Neural progenitor cell (in vitro differentiated cells): ENCODE measurements at regions not wholly inside any gene's neighbourhood (a gene's known extent, or its start where the extent isn't known, plus 50 kb on each side); places are given as distances from the start of the nearest gene placed in this dataset.

Source experiments
- DNase-seq: peaks from one replicate; pipeline ENCODE4 v3.0.0-alpha.2; 2016; ENCODE audit warnings: low spot score
- H2AFZ ChIP-seq: fragments of 200-600 bp; sonication (generic); replicated peaks from 2 replicates; pipeline ENCODE4 v1.6.1; 2016; ENCODE audit warnings: antibody characterized with exemption
- H3F3A ChIP-seq: fragments of 200-600 bp; sonication (generic); 2 replicates; pipeline ENCODE4 v1.6.1; 2016; ENCODE audit warnings: antibody characterized with exemption, low read depth
- H3K27ac ChIP-seq: fragments of 200-600 bp; sonication (generic); 2 replicates; pipeline ENCODE4 v1.5.1; 2016; ENCODE audit warnings: mild to moderate bottlenecking
- H3K27me3 ChIP-seq: fragments of 200-600 bp; sonication (generic); 2 replicates; pipeline ENCODE4 v1.6.1; 2016; ENCODE audit warnings: mild to moderate bottlenecking, moderate library complexity
- H3K36me3 ChIP-seq: fragments of 200-600 bp; sonication (generic); 2 replicates; pipeline ENCODE4 v1.5.1; 2016
- H3K4me1 ChIP-seq: fragments of 200-600 bp; sonication (generic); 2 replicates; pipeline ENCODE4 v1.6.1; 2016; ENCODE audit warnings: mixed run types
- H3K4me2 ChIP-seq: fragments of 200-600 bp; sonication (generic); 2 replicates; pipeline ENCODE4 v1.6.1; 2016
- H3K4me3 ChIP-seq: fragments of 200-600 bp; sonication (generic); 2 replicates; pipeline ENCODE4 v1.5.1; 2016
- H3K79me2 ChIP-seq: fragments of 200-600 bp; sonication (generic); 2 replicates; pipeline ENCODE4 v1.6.1; 2016; ENCODE audit warnings: low read depth
- H3K9ac ChIP-seq: fragments of 200-600 bp; sonication (generic); 2 replicates; pipeline ENCODE4 v1.6.1; 2016
- H3K9me3 ChIP-seq: fragments of 200-600 bp; sonication (generic); 2 replicates; pipeline ENCODE4 v1.5.1; 2016; ENCODE audit warnings: low read depth
- H4K20me1 ChIP-seq: fragments of 200-600 bp; sonication (generic); 2 replicates; pipeline ENCODE4 v1.6.1; 2016; ENCODE audit warnings: low read depth
- H3K27ac Mint-ChIP-seq: 3 replicates; pipeline ENCODE4 v1.8.0; 2021; ENCODE audit warnings: mixed read lengths
- H3K27me3 Mint-ChIP-seq: 2 replicates; pipeline ENCODE4 v1.8.0; 2022; ENCODE audit warnings: low read depth, mild to moderate bottlenecking, inconsistent platforms, moderate library complexity, mixed read lengths; ENCODE audit not compliant: insufficient read depth
- H3K36me3 Mint-ChIP-seq: 3 replicates; pipeline ENCODE4 v1.8.0; 2021; ENCODE audit warnings: mixed read lengths
- H3K4me1 Mint-ChIP-seq: 3 replicates; pipeline ENCODE4 v1.8.0; 2021; ENCODE audit warnings: mixed read lengths
- H3K4me3 Mint-ChIP-seq: 3 replicates; pipeline ENCODE4 v1.8.0; 2021; ENCODE audit warnings: mild to moderate bottlenecking, moderate library complexity, mixed read lengths
- H3K9me3 Mint-ChIP-seq: 3 replicates; pipeline ENCODE4 v1.8.0; 2020; ENCODE audit warnings: mixed read lengths
- EZH2 ChIP-seq: fragments of 200-600 bp; sonication (generic); IDR thresholded peaks from 2 replicates; pipeline ENCODE4 v1.6.1; 2017; ENCODE audit warnings: antibody characterized with exemption, mild to moderate bottlenecking, moderate library complexity
- EZH2phosphoT487 ChIP-seq: fragments of 200-600 bp; sonication (generic); IDR thresholded peaks from 2 replicates; pipeline ENCODE4 v1.6.1; 2017; ENCODE audit warnings: antibody characterized with exemption
- TF ChIP-seq, protein P1 (sequence below): fragments of 200-600 bp; sonication (generic); IDR thresholded peaks from 2 replicates; pipeline ENCODE4 v1.5.1; 2017; ENCODE audit warnings: antibody characterized with exemption, mild to moderate bottlenecking

DNA sequence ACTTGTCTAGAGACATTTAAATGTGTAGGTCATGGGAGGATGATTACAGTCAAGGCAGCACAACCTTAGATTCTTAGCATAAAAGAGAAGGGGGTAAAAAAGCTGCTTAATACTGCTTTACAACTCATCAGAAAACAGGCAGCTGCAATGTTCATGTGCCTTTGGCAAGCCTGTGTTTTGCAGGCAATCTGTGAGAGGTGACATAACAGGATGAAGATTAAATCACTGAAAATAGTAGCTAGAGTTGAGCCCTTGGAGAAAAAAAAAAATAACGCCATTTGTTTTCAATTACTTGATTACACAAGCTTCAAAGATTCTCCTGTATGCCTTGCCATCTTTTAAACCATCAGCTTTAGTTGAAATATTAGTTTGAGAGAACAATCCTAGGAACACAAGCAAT, 847.6 kb upstream of the LCORL start:
- Mint-ChIP-seq H3K27ac (no peak overlapping the region), H3K36me3 (peaks cover 4% of the 10 kb centered on the region), H3K27me3 (no peaks in the 10 kb centered on the region), H3K9me3 (peaks cover 12% of the 10 kb centered on the region), H3K4me3 (no peak overlapping the region), H3K4me1 (peaks cover 11% of the 10 kb centered on the region)
- H3K9ac ChIP-seq: no peak overlapping the region
- H3K79me2 ChIP-seq: no peaks in the 10 kb centered on the region
- H3K27me3 ChIP-seq: no peaks in the 10 kb centered on the region
- no peak overlapping the region for H2AFZ ChIP-seq
- H3K4me1 ChIP-seq: no peaks in the 10 kb centered on the region
- H3K27ac ChIP-seq: no peak overlapping the region
- no peak overlapping the region for H3K4me3 ChIP-seq
- TF ChIP-seq EZH2 (no peak), EZH2phosphoT487 (no peak)
- TF ChIP-seq, protein P1, sequence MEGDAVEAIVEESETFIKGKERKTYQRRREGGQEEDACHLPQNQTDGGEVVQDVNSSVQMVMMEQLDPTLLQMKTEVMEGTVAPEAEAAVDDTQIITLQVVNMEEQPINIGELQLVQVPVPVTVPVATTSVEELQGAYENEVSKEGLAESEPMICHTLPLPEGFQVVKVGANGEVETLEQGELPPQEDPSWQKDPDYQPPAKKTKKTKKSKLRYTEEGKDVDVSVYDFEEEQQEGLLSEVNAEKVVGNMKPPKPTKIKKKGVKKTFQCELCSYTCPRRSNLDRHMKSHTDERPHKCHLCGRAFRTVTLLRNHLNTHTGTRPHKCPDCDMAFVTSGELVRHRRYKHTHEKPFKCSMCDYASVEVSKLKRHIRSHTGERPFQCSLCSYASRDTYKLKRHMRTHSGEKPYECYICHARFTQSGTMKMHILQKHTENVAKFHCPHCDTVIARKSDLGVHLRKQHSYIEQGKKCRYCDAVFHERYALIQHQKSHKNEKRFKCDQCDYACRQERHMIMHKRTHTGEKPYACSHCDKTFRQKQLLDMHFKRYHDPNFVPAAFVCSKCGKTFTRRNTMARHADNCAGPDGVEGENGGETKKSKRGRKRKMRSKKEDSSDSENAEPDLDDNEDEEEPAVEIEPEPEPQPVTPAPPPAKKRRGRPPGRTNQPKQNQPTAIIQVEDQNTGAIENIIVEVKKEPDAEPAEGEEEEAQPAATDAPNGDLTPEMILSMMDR: no peak
- no peak overlapping the region for H3K4me2 ChIP-seq
- H3F3A ChIP-seq: no peaks in the 10 kb centered on the region
- no peak for DNase-seq
- H4K20me1 ChIP-seq: no peaks in the 10 kb centered on the region
- H3K9me3 ChIP-seq: peaks cover 11% of the 10 kb centered on the region
- H3K36me3 ChIP-seq: no peaks in the 10 kb centered on the region

DNA sequence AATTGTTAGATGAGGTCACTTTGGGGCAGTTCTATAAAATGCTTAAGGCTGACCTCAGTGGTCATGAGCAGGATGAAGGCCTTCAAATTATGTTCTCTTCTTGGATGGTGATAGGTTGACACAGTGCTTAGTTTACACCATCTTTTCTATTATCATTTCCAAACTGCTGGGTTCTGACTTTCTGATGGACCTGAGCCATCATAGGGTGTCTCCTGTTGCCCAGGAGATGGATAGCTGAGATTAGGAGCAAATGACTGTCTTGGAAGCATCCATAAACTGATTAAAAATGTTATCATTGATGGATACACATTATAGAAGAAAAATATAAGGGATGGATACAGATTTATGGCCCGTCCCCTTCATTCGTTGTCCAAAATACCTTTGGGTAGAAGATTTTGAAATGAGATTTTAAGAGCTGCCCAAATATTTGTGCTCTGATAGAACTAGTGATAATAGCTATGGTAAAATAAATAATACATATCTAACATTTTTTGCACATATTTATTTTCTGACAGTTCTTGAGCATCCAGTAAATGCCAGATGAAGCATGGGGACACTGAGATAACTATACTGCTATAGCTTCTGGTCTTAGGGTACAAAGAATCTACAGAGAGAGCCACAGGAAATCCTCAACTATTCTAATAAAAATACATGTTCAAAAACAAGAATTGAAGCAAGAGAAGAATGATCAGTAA, 839.4 kb upstream of the LCORL start:
- H4K20me1 ChIP-seq: no peaks in the 10 kb centered on the region
- H3K79me2 ChIP-seq: no peaks in the 10 kb centered on the region
- DNase-seq: no peak
- no peak overlapping the region for H3K9ac ChIP-seq
- no peak for TF ChIP-seq EZH2phosphoT487
- TF ChIP-seq, protein P1: no peak
- no peak for TF ChIP-seq EZH2
- no peak overlapping the region for H3K4me2 ChIP-seq
- H3K36me3 ChIP-seq: no peaks in the 10 kb centered on the region
- no peaks in the 10 kb centered on the region for H3K9me3 Mint-ChIP-seq
- H2AFZ ChIP-seq: no peak overlapping the region
- no peaks in the 10 kb centered on the region for H3K36me3 Mint-ChIP-seq
- no peaks in the 10 kb centered on the region for H3K9me3 ChIP-seq
- no peaks in the 10 kb centered on the region for H3K27me3 Mint-ChIP-seq
- no peak overlapping the region for H3K4me3 Mint-ChIP-seq
- H3K4me3 ChIP-seq: no peak overlapping the region
- H3F3A ChIP-seq: peaks cover 19% of the 10 kb centered on the region
- peaks cover 14% of the 10 kb centered on the region for H3K4me1 Mint-ChIP-seq
- H3K27ac ChIP-seq: no peak overlapping the region
- H3K4me1 ChIP-seq: peaks cover 27% of the 10 kb centered on the region
- no peaks in the 10 kb centered on the region for H3K27me3 ChIP-seq
- H3K27ac Mint-ChIP-seq: no peak overlapping the region

DNA sequence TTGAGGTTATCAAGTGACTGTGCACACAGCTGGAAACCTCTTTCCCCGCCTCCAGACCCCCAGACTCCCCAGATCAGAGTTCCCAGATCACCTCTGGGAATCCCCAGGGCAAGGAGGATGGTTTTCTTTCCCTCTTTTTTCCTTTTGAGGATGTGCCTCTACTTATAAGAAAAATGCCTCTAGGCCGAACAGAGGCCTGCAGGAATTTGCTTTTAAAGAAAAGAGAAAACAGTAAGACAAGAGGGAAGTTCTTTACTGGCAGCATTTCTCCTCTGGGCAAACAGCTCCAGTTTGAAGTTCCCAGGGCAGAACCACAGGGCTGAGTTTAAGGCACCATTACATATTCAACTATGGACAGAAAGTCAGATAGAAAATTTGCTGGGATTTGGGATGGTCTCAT, 837.9 kb upstream of the LCORL start:
- Histone ChIP-seq H3K79me2 (no peaks in the 10 kb centered on the region), H3K4me3 (no peak overlapping the region), H3K27ac (peak overlapping the region; percentile 76), H3K9me3 (no peaks in the 10 kb centered on the region), H3K36me3 (no peaks in the 10 kb centered on the region), H4K20me1 (no peaks in the 10 kb centered on the region), H3K4me2 (peak overlapping the region; percentile 48), H3K27me3 (no peaks in the 10 kb centered on the region), H2AFZ (peak overlapping the region; percentile 92), H3K9ac (no peak overlapping the region), H3F3A (peaks cover 19% of the 10 kb centered on the region), H3K4me1 (peaks cover 27% of the 10 kb centered on the region)
- Mint-ChIP-seq H3K9me3 (no peaks in the 10 kb centered on the region), H3K4me1 (peaks cover 14% of the 10 kb centered on the region), H3K27me3 (no peaks in the 10 kb centered on the region), H3K4me3 (no peak overlapping the region), H3K36me3 (no peaks in the 10 kb centered on the region), H3K27ac (peak overlapping the region; percentile 95)
- DNase-seq: peak; percentile 45
- TF ChIP-seq EZH2phosphoT487 (no peak), EZH2 (no peak)
- TF ChIP-seq, protein P1: no peak
